ENCODE measurements at regions not wholly inside any gene's neighbourhood (a gene's known extent, or its start where the extent isn't known, plus 50 kb on each side); places are given as distances from the start of the nearest gene placed in this dataset.
A peak's percentile ranks its signal among the peaks of the same experiment; 100 is the strongest.

- no peaks in the 10 kb centered on the region for H3K9me3 ChIP-seq
- no peaks in the 10 kb centered on the region for H3K36me3 ChIP-seq (replicated peaks in 1 of 2; ENCODE audit: insufficient read depth in 1 of 2, low read depth in 2 of 2)
- H3K4me1 ChIP-seq, result peaks cover 14% of the 10 kb centered on the region
- intact Hi-C loops (cut with DNase I), result loop anchor here (10.0 kb wide), 1 partner anchor 936 kb away; no protein-coding TSS in a partner anchor
- H3K4me3 ChIP-seq, result no peak overlapping the region
- no peak overlapping the region for H3K27ac ChIP-seq
- no peak for TF ChIP-seq POLR2A (IDR thresholded peaks at IDR 0.05)
- peak in 1 of 7 experiments; percentile 4 for TF ChIP-seq CTCF (IDR thresholded peaks at IDR 0.05)
- no peaks in the 10 kb centered on the region for H3K27me3 ChIP-seq
- WGBS, 2 donors, result 66 to 67% methylated on average over 1 of the region's 1 CpG
- ATAC-seq, result no peak
- no peak for DNase-seq
Observed at GRCh38 chr5:163569284-163569683, 63.9 kb downstream of the MAT2B start.

GRCh38 chr5:163571744-163572143 lies 66.3 kb downstream of the MAT2B start:
- H3K9me3 ChIP-seq, result peaks cover 0 to 4% (median 0%) of the 10 kb centered on the region in 3 donors
- 52 to 65% methylated on average over 3 of the region's 3 CpGs for whole genome bisulfite sequencing, 2 donors
- no peaks in the 10 kb centered on the region for H3K27me3 ChIP-seq
- intact Hi-C loops (cut with DNase I), result no loop called here
- H3K36me3 ChIP-seq (replicated peaks in 1 of 2; ENCODE audit: insufficient read depth in 1 of 2, low read depth in 2 of 2), result no peaks in the 10 kb centered on the region
- TF ChIP-seq CTCF (IDR thresholded peaks at IDR 0.05), result no peak
- TF ChIP-seq POLR2A (IDR thresholded peaks at IDR 0.05), result no peak
- DNase-seq (no peak), ATAC-seq (no peak)
- no peak overlapping the region for H3K4me3 ChIP-seq
- no peak overlapping the region for H3K27ac ChIP-seq
- H3K4me1 ChIP-seq, result no peaks in the 10 kb centered on the region

- DNase-seq (no peak), ATAC-seq (no peak)
- Histone ChIP-seq H3K4me1 (no peaks in the 10 kb centered on the region), H3K4me3 (no peak overlapping the region), H3K36me3 (replicated peaks in 1 of 2; ENCODE audit: insufficient read depth in 1 of 2, low read depth in 2 of 2) (no peaks in the 10 kb centered on the region), H3K27me3 (no peaks in the 10 kb centered on the region), H3K9me3 (peaks cover 0 to 4% (median 0%) of the 10 kb centered on the region in 3 donors), H3K27ac (no peak overlapping the region)
- intact Hi-C loops (cut with DNase I), result no loop called here
- TF ChIP-seq POLR2A (IDR thresholded peaks at IDR 0.05), result no peak
- no peak for TF ChIP-seq CTCF (IDR thresholded peaks at IDR 0.05)
- 59 to 61% methylated on average over 5 of the region's 5 CpGs for WGBS, 2 donors
Observed at GRCh38 chr5:163574472-163575440, 69.3 kb downstream of the MAT2B start.

GRCh38 chr5:163578652-163579051 lies 73.2 kb downstream of the MAT2B start:
- Histone ChIP-seq H3K9me3 (peaks cover 0 to 4% (median 0%) of the 10 kb centered on the region in 3 donors), H3K4me1 (no peaks in the 10 kb centered on the region), H3K27ac (no peak overlapping the region), H3K27me3 (no peaks in the 10 kb centered on the region), H3K36me3 (replicated peaks in 1 of 2; ENCODE audit: insufficient read depth in 1 of 2, low read depth in 2 of 2) (no peaks in the 10 kb centered on the region), H3K4me3 (no peak overlapping the region)
- TF ChIP-seq CTCF (IDR thresholded peaks at IDR 0.05), result no peak
- no peak for TF ChIP-seq POLR2A (IDR thresholded peaks at IDR 0.05)
- intact Hi-C loops (cut with DNase I), result no loop called here
- 70% methylated on average over 5 of the region's 5 CpGs for WGBS, 2 donors
- DNase-seq (no peak), ATAC-seq (no peak)
